ELR (cell line): ENCODE measurements at regions not wholly inside any gene's neighbourhood (a gene's known extent, or its start where the extent isn't known, plus 50 kb on each side); places are given as distances from the start of the nearest gene placed in this dataset.
"Not testable (repeated sequence)": the region's sequence is repeated elsewhere in the genome, so short reads cannot be mapped to it uniquely, and the experiment has no call there.

Experiments
- DNase-seq: peaks from one replicate; pipeline ENCODE4 v3.0.0-alpha.2; 2015; ENCODE audit warnings: low read depth

GRCh38 chr4:126986005-126986404 is 646.8 kb upstream of the INTU start:
- DNase-seq = no peak

GRCh38 chr4:126986828-126987227 is 645.9 kb upstream of the INTU start:
- DNase-seq = peak; percentile 75

DNA sequence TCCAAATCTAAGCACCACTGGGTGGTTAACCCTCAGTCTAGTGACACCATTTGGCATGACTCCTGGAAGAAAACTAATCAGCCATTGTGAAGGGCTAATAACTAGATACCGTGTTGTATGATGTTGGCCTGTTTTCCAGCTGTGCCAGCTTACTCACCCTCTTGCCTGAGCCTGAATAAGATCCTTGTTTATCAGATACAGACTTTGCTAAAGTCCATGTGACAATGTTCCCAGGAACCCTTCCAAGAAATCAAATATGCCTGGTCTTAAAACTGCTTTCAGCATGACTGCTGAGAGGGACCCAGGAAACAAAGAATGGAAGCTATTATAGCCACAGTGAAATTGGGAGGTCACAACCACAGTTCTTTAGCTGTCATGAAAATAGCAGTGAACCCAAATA is 640.8 kb upstream of the INTU start:
- no peak for DNase-seq

GRCh38 chr4:126992910-126993309 is 639.8 kb upstream of the INTU start:
- DNase-seq = no peak

- no peak for DNase-seq
Observed at GRCh38 chr4:126993351-126993750, 639.4 kb upstream of the INTU start.

GRCh38 chr4:126995235-126995634 is 637.5 kb upstream of the INTU start:
- no peak for DNase-seq

- no peak for DNase-seq
Observed at GRCh38 chr4:127000110-127000509, 632.6 kb upstream of the INTU start.

GRCh38 chr4:127000846-127001245 is 631.9 kb upstream of the INTU start:
- no peak for DNase-seq

DNA sequence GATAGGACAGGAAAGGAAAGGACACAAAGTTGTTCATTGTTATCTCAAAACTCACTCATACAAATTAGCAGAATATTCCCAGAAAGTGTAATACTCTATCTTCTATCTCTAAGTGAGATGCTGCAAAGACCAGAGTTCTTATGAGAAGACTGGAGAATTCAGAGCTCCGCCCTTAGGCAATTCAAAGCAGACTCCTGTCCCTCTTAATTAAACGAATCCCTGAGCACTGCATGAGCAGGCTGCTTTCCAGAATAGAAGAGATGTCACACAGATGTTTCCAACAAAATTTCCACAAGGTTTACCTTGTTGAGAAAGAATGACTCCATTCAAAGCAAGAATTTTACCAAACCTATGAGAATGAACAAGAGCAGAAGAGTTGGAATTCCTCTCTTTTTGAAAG is 630.8 kb upstream of the INTU start:
- no peak for DNase-seq

- no peak for DNase-seq
Observed at GRCh38 chr4:127006446-127006877, 626.3 kb upstream of the INTU start.

DNA sequence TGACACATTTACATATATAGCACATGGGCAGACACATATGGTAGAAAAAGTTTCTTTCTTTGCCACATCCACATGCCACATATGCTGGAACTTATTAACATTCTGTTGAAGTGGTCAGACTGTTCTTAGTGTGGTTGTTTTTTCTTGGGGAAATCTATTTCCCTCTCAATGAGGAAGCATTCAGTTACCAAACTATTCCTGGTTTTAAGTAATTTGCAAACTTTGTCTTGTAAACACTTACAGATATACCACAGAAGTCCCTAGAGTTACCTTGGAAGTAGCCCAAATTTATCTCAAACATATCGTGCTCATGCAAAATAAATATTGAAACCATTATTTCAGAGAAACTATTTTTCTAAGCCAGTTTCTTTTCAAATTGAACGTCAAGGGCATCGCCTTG is 625.5 kb upstream of the INTU start:
- DNase-seq = no peak

- peak; percentile 14 for DNase-seq
Observed at GRCh38 chr4:127012549-127012948, 620.2 kb upstream of the INTU start.

DNA sequence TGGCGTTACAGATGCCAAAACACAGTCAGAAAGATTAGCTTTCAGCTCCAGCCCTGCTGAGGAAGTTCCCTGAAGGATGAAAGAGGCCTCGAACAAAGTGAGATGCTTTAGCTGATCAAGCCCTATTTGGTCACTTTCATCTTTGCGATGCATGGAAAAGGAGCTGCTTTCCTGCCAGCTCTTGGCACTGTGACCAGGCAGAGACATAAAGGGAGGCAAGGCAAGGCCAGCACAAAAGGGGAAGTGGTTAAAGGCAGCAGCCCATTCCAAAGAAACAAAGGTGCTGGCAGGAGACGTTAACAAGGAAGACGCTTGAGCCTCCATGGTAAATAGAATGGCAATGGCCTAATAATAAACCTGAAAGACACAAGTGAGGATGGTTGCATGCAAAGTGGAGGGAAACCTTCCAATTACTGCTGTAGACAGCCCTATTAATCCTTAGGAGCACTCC is 617.1 kb upstream of the INTU start:
- no peak for DNase-seq

GRCh38 chr4:127018381-127018780 is 614.4 kb upstream of the INTU start:
- no peak for DNase-seq

DNA sequence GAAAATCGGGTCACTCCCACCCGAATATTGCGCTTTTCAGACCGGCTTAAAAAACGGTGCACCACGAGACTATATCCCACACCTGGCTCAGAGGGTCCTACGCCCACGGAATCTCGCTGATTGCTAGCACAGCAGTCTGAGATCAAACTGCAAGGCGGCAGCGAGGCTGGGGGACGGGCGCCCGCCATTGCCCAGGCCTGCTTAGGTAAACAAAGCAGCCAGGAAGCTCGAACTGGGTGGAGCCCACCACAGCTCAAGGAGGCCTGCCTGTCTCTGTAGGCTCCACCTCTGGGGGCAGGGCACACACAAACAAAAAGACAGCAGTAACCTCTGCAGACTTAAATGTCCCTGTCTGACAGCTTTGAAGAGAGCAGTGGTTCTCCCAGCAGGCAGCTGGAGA is 611.9 kb upstream of the INTU start:
- not testable (repeated sequence) for DNase-seq

DNA sequence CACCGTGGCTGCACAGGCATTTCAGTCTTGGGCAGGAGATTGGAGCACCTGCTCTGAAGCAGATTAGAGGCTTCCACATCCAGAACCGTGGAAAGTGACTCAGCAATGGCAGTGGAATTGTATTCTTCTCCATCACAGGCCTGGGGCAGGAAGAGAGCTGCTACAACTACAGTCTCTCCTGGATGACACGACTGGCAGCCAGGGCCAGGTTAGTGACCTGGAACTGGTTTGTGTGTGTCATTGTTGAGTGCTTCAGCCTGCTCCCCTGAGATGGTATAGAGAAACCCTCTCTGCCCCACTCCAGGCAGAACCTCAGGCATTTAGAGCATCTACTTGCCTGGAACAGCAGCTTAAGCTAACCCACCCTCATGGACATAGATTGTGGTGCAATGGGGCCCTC is 596.5 kb upstream of the INTU start:
- no peak for DNase-seq

GRCh38 chr4:127045861-127046260 is 586.9 kb upstream of the INTU start:
- DNase-seq = no peak

DNA sequence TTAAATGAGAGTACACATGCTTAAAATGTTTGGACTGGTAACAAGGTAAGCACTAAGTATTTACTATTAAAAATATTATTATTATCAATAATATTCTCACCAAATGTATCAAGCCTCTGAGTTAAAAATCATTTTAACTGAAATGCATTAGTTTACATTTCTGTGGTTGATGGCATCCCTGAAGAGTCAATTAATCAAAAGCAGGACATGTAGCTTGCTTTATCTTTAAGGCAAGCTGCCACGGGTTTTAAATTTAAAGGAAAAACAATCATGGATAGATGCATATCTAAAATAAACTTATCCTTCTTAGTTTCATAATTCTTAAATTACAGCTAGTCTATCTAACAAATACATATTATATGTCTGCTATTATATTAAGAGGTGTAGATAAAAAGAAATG is 584.8 kb upstream of the INTU start:
- no peak for DNase-seq

DNA sequence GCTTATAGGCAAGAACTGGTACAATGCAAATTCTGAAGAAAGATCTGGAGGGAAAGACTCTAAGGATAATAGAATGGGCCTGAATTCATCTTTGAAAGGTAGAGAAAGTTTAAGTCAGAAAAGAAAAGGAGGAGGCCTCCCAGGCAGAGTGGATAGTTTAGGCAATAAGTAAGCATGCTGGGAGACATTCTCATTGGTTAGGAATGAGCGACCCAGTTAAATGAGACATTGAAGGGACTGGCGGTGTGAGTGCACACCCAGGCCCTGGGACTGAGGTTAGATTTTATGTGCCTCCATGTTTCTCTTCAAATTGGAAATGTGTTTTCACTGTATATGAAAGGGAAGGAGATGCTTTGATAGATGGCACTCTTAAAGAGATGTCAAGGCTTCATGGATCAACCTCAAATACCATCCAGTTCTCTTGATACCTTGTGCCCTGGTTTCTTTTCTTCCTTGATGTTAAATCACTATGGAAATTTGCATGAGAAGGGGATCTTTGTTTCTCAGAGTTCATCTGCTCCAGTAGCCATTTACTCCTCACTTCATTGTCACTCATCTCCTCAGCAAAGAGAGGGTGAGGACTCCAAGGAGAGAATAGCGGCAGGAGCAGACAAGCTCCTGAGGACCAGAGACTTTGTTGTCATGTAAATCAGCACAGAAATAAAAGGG is 584.2 kb upstream of the INTU start:
- DNase-seq = no peak

DNA sequence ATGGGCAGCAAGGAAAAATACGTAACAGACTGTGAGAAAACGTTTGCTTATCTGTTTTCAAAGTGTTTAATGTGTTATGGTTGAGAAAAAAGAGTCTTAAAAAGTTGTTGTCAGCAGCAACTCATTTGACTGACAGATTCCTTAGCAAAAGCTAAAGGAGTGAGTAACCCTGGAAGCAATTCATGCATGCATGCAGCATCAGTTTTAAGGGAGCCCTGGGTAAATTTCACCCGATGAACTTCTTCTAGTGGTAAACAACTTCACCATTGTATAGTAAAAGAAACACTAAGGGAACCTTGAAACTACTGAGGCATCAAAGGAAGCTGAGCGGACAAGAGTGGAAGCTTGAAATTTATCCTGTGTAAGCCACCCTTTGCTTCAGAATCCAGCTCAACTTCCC is 583.2 kb upstream of the INTU start:
- DNase-seq = no peak

- DNase-seq = no peak
Observed at GRCh38 chr4:127052742-127053141, 580.0 kb upstream of the INTU start.

GRCh38 chr4:127055357-127055756 is 577.4 kb upstream of the INTU start:
- no peak for DNase-seq

DNA sequence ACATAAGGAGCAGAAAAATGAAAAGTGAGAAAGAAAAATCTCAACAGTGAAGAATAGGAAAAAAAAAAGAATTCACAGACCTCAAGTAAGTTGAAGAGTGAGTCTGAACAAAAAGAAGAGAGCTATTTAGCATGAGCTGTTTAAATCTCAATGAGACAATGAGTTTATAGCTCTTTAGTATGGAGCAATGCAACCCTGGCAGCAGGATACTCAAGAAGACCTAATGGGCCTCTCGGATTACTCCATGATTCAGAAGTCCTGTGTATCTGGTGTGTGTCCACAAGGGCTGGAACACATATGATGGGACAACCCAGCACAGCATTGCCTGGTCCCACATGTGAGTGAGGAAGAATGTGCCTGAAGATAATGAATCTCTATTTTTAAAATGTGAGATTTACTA is 563.1 kb upstream of the INTU start:
- DNase-seq = no peak

- DNase-seq = no peak
Observed at GRCh38 chr4:127071443-127071842, 561.3 kb upstream of the INTU start.

- no peak for DNase-seq
Observed at GRCh38 chr4:127080141-127080540, 552.6 kb upstream of the INTU start.
